HG03354 (cell line): ENCODE measurements at regions not wholly inside any gene's neighbourhood (a gene's known extent, or its start where the extent isn't known, plus 50 kb on each side); places are given as distances from the start of the nearest gene placed in this dataset.
"Not testable (repeated sequence)": the region's sequence is repeated elsewhere in the genome, so short reads cannot be mapped to it uniquely, and the experiment has no call there.

Experiments
- ATAC-seq: cut with Tn5 transposase; IDR thresholded peaks from one replicate; pipeline ENCODE4 v1.9.1; 2021; ENCODE audit warnings: mild to moderate bottlenecking; ENCODE audit not compliant: unreplicated experiment, poor library complexity, severe bottlenecking

- ATAC-seq, result no peak
Measured at GRCh38 chr4:18630218-18631110, 608.9 kb upstream of the LCORL start.

- ATAC-seq, result no peak
Measured at GRCh38 chr4:18627447-18628005, 606.0 kb upstream of the LCORL start.

DNA sequence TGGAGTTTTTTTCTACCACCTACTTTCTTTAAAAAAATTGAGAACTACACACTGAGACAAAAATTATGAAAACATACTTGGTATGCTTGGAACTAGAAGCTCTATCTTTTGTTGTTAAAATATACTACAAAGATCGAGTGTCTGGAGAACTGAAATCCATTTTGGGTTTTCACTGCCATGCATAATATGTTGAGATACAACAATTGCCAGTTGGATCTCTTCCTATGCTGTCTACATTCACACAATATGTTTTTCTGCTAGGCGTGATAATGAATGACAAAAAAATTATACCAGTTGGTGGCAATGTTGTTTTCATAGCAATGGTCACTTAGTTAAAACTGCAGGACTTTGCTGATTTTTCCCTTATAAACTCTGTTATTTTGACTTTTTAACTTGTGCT is 605.4 kb upstream of the LCORL start:
- no peak for ATAC-seq

DNA sequence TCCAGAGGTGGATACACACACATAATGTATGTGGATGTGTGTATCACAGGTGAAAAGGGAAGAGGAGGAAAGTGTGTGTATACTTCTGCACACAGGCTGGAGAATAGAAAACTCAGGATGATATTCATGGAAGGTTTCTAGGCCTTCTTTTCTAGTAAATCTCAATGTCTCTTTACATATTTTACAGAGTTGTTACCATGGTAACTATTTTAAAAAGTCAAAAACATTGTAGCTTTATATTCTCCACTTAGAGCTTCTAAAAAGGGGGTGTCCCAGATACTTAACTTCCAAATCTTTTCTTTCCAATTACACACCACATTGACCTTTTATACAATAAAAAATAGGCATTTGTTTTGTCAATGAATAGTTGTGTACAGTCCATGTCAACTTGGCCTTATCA is 604.8 kb upstream of the LCORL start:
- no peak for ATAC-seq

DNA sequence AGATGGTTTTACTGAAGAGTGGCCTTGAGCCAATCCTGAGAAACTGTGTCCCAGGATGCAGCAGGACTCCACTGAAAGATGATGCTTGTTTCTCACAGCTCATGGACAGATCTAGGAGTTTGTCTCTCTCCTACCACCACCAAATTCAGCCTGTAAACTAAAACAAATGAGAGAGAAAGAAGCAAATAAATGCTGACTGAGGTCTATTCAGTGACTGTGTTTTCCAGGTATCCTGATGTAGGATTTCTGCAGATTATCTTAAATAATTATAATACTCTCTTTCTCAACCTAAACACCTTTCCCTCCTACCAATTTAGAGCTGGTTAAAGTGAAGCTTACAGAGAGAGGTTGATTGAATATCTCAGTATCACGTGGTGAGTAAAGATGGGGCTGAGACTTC is 599.6 kb upstream of the LCORL start:
- ATAC-seq, result no peak

DNA sequence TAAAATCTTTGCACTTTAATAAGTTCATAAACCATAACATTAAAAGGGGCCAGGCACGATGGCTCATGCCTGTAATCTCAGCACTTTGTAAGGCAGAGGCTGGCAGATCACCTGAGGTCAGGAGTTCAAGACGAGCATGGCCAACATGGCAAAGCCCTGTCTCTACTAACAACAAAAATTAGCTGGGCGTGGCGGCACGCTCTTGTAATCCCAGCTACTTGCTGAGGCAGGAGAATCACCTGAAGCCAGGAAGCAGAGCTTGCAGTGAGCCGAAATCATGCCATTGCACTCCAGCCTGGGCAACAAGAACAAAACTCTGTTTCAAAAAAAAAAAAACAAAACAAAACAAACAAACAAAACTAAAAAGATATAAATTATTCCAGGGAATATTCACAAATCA is 595.2 kb upstream of the LCORL start:
- no peak for ATAC-seq

- no peak for ATAC-seq
Measured at GRCh38 chr4:18611026-18611425, 589.5 kb upstream of the LCORL start.

DNA sequence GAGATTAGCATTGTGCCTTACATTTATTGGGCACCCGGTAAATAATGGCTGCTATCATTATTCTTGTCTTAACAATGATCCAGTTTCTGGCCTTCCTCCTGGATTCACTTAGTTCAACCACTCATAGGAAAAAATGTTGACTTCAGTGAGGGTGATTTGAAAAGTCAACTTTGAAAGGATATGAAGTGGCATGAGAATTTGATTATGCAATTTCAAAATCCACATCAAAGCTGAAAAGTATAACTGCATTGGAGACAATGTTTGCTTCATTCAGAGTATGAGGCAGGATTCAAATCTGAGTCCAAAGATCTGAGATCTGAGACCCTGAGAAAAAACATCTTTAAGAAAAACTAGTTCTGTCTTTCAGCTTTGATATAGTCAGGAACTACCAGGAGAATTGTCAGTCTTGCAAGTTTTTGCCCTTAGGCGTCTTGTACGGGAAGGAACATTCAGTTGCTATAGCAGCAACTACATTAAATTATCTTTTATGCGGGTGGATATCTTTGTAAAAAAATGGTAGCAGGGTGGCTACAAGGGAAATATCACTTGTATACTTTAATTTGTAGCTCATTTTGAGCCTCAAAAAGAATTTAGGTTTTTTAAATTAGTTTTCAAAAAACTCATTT is 587.5 kb upstream of the LCORL start:
- ATAC-seq, result no peak

- ATAC-seq, result not testable (repeated sequence)
Measured at GRCh38 chr4:18602610-18603009, 581.1 kb upstream of the LCORL start.

- ATAC-seq, result peak; percentile 90
Measured at GRCh38 chr4:18593297-18594002, 571.9 kb upstream of the LCORL start.

DNA sequence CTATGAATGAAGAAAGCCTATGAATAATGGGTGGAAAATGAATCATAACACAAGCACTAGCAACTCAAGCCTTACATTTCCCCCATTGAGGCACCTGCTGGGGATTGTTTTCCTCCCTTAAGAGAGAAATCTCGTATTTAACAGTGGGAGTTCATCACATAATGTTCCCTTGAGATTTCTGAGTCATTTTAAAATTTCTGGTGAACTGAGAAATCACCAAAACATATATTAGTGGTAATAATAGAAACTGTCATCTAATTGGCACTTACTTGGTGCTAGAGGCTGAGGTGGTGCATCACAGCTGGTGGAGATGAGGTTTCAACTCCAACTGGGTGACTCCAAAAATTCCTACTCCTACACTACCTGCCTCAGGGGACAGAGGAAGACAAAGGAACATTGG is 561.3 kb upstream of the LCORL start:
- ATAC-seq, result no peak

DNA sequence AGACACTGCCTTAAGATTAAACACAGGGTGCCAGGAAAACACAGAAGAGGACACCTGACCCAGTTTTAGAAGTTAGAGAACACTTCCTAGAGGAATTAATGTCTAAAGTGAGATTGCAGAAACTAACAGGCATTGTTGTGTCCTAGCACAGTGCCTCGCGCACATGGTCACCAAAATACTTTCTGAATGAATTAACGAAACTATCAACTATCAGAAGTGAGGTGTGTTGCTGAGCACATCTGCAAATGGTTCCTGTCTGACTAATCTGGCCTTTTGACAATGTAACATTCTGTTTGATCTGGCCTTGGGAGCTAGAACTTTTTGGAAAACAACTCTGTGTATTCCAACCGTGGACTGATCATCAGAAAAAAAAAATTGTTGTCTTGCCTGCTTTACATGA is 556.8 kb upstream of the LCORL start:
- no peak for ATAC-seq

DNA sequence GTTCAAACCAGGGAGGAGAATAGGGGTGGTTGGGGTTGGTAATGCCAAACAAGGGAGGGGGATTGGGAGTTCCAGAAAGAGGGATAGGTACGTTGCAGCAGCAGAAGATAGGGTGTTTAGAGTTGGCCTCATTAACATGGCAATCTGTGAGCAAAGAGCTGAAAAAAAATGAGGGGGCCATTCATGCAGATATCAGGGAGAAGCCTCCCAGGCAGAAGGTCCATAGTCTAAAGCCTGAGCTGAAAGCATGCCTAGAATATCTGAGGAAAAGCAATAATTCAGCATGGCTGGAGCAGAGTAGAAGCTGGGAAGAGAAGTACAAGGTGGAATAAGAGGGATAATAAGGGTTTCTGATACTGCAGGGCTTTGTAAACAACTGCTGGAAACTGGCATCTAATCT is 550.9 kb upstream of the LCORL start:
- ATAC-seq, result no peak

GRCh38 chr4:18571301-18571761 is 549.8 kb upstream of the LCORL start:
- no peak for ATAC-seq

DNA sequence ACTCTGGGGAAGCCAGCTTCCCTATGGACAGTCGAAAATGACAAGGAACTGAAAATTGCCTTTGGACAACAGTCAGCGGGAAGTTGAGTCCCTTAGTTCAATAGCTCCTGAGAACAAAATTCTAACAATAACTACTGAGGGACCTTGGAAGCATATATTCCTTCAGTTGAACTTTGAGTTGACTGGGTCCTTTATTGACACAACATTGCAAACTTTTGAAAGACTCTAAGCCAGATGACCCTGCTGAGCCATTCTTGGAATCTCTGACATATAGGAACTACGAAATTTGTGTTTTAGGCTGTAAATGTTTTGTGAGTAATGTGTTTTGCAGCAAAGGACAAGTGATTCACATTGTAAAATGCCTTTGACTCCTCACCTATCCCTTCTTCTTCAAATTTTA is 548.8 kb upstream of the LCORL start:
- ATAC-seq, result no peak

DNA sequence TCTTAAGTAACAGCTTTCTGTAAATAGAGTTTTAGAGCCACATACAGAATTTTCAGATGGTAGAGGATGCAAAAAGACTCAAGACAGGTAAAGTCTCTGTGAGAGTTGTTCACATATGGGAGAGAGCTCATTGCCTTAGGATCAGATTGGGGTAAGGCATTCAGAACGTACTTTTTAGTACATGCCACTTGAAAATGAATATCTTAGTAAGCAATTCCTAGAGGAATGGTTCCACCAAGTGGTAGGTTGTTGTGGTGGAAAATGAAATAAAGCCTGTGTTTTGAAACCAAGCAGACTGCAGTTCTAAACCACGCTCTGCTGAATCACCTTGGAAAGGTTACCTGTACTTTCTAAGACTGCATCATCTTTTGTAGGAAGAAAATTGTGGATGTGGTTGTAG is 547.0 kb upstream of the LCORL start:
- no peak for ATAC-seq

DNA sequence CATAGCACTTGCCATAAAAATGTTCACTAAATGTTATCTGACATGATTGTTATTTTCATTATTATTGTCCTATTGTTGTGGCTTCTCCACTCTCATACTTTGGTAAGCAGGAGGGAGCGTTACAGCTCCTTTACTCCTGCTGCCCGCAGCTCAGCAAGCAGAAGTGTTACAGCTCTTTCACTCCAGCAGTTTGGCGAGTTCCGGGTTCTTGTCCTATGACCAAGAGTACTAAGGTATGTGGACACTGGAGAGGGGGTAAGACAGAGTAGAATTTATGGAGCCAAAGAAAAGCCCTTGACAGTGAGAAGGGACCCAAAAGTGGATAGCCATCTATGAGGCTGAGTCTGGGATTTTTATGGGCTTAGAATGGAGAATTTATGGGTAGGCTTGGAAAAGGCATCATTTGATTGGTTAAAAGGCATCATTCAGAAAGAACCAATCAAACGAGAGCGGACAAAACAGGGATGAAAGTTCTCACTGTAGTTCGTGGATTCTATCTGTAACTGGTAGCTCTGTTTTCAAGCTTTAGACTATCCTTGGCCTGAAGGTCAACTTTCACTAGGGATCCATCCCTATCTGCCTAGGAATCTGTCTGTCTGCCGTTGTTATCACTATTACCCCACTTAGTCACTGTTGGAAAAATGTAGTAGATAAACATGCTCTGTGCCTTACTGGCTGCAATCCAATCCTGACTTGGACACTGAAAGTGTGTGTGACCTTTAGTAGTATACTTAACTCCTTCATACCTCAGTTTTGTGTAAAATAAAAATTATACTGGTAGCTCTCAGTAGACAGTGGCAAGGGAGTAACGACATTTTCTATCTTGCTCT is 545.6 kb upstream of the LCORL start:
- no peak for ATAC-seq

DNA sequence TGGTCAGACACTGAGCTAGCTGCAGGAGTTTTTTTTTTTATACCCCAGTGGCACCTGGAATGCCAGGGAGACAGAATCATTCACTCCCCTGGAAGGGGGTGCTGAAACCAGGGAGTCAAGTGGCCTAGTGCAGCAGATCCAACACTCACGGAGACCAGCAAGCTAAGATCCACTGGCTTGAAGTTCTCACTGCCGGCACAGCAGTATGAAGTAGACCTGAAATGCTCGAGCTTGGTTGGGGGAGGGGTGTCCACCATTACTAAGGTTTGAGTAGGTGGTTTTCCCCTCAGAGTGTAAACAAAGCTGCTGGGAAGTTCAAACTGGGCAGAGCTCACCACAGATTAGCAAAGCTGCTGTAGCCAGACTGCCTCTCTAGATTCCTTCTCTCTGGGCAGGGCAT is 537.9 kb upstream of the LCORL start:
- ATAC-seq, result no peak

DNA sequence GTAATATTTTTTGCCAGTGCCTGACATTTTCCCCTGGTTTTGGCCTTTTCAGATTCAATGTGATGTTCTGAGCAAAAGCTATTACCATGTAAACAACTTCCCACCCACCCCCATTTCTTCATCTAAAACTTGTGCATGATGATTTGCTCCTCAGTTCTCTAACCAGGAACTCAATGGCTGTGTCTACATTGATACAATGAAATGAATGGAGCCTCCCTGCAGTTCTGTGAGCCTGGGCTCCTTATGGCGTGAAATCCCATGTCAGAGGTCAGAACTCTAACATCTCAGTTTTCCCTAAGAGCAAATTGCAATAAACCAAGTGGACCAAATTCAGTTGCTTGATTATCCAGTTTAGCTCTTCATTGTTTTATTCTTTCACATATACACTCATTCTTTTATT is 534.8 kb upstream of the LCORL start:
- ATAC-seq, result no peak

- no peak for ATAC-seq
Measured at GRCh38 chr4:18540349-18540748, 518.8 kb upstream of the LCORL start.
